ENCODE measurements at regions not wholly inside any gene's neighbourhood (a gene's known extent, or its start where the extent isn't known, plus 50 kb on each side); places are given as distances from the start of the nearest gene placed in this dataset.

- TF ChIP-seq GATA2 (IDR thresholded peaks at IDR 0.05; ENCODE audit: insufficient read depth, insufficient read length, low read depth, low read length): no peak
- TF ChIP-seq POLR2AphosphoS5 (IDR thresholded peaks at IDR 0.05; ENCODE audit: insufficient read depth, low read depth, low read length): no peak
- no peak for TF ChIP-seq CTCF (IDR thresholded peaks at IDR 0.05; ENCODE audit: extremely low read depth in 1 of 2, insufficient read depth in 1 of 2, low read depth in 1 of 2, low read length in 2 of 2)
- no peak for TF ChIP-seq EZH2 (IDR thresholded peaks at IDR 0.05; ENCODE audit: borderline replicate concordance, low read depth, low read length, severe bottlenecking)
- no peak for TF ChIP-seq POLR2A (IDR thresholded peaks at IDR 0.05; ENCODE audit: low read depth, low read length)
- no peak for TF ChIP-seq JUN (IDR thresholded peaks at IDR 0.05; ENCODE audit: borderline replicate concordance, insufficient read depth, insufficient read length, low read depth)
- TF ChIP-seq MYC (IDR thresholded peaks at IDR 0.05; ENCODE audit: low read depth, low read length): no peak
- no peak for TF ChIP-seq FOS (IDR thresholded peaks at IDR 0.05; ENCODE audit: borderline replicate concordance, insufficient read depth, low read length)
- TF ChIP-seq MAX (IDR thresholded peaks at IDR 0.05; ENCODE audit: insufficient read depth, insufficient read length): no peak
- FAIRE-seq: no peak
- H3K9me1 ChIP-seq (replicated peaks; ENCODE audit: control insufficient read depth, extremely low read depth, insufficient read depth, low read length): no peaks in the 10 kb centered on the region
- intact Hi-C loops (cut with micrococcal nuclease) (no loop called here), dilution Hi-C loops (cut with MboI; ENCODE audit: extremely low pct_ligation_motif_present, low sequenced_read_pairs) (no loop called here)
- H3K27ac ChIP-seq (ENCODE audit: insufficient read depth, low read depth, low read length): no peak overlapping the region
- H4K20me1 ChIP-seq (replicated peaks; ENCODE audit: control insufficient read depth, extremely low read depth, insufficient read depth, low read length): no peaks in the 10 kb centered on the region
- no peaks in the 10 kb centered on the region for H3K27me3 ChIP-seq (ENCODE audit: control insufficient read depth in 2 of 2, insufficient read depth in 2 of 2, low read length in 2 of 2)
- no peaks in the 10 kb centered on the region for H3K36me3 ChIP-seq (ENCODE audit: control insufficient read depth in 2 of 2, extremely low read depth in 1 of 2, insufficient read depth in 2 of 2, low read length in 2 of 2)
- CTCF ChIA-PET: no interaction called here
- H3K4me1 ChIP-seq (ENCODE audit: control insufficient read depth, extremely low read depth, insufficient read depth, low read length): no peaks in the 10 kb centered on the region
- H3K4me3 ChIP-seq (replicated peaks in 1 of 3; ENCODE audit: insufficient read depth in 1 of 3, low read depth in 1 of 3, low read length in 3 of 3): no peak overlapping the region
- no peak overlapping the region for H3K4me2 ChIP-seq (ENCODE audit: insufficient read depth, low read length)
- H3K79me2 ChIP-seq (ENCODE audit: control insufficient read depth, insufficient read depth, low read length): no peaks in the 10 kb centered on the region
- BruUV-seq (replicated peaks): no TSS peak
- H3K9ac ChIP-seq (replicated peaks; ENCODE audit: extremely low read depth, insufficient read depth, low read length): no peak overlapping the region
- POLR2A ChIA-PET: no interaction called here
- peaks cover 3% of the 10 kb centered on the region for H3K9me3 ChIP-seq (replicated peaks; ENCODE audit: control insufficient read depth, insufficient read depth, low read length)
- H2AFZ ChIP-seq (ENCODE audit: low read depth, low read length): no peak overlapping the region
- no peak for DNase-seq (ENCODE audit: low read depth, low spot score)
These were observed 91.0 kb upstream of the UBE3A start for GRCh38 chr15:25529774-25530173.
